Hepatocyte (in vitro differentiated cells): ENCODE measurements at regions not wholly inside any gene's neighbourhood (a gene's known extent, or its start where the extent isn't known, plus 50 kb on each side); places are given as distances from the start of the nearest gene placed in this dataset.

Experiments used
- DNase-seq: peaks from one replicate; pipeline ENCODE4 v3.0.0-alpha.2; 2016; ENCODE audit warnings: low spot score
- H2AFZ ChIP-seq: fragments of 200-600 bp; sonication (generic); 2 replicates; pipeline ENCODE4 v1.6.0; 2016; ENCODE audit warnings: antibody characterized with exemption, mild to moderate bottlenecking
- H3K27ac ChIP-seq: fragments of 200-600 bp; sonication (generic); 2 replicates; pipeline ENCODE4 v1.5.1; 2016; ENCODE audit warnings: mild to moderate bottlenecking
- H3K27me3 ChIP-seq: fragments of 200-600 bp; sonication (generic); 2 replicates; pipeline ENCODE4 v1.6.1; 2016
- H3K36me3 ChIP-seq: fragments of 200-600 bp; sonication (generic); replicated peaks from 2 replicates; pipeline ENCODE4 v1.5.1; 2016; ENCODE audit warnings: low read depth; ENCODE audit not compliant: insufficient read depth
- H3K4me1 ChIP-seq: fragments of 200-600 bp; sonication (generic); 2 replicates; pipeline ENCODE4 v1.5.1; 2016; ENCODE audit warnings: mild to moderate bottlenecking, moderate library complexity; ENCODE audit not compliant: insufficient read depth
- H3K4me2 ChIP-seq: fragments of 200-600 bp; sonication (generic); 2 replicates; pipeline ENCODE4 v1.6.0; 2016
- H3K4me3 ChIP-seq: fragments of 200-600 bp; sonication (generic); 2 replicates; pipeline ENCODE4 v1.5.1; 2016; ENCODE audit warnings: mild to moderate bottlenecking
- H3K79me2 ChIP-seq: fragments of 200-600 bp; sonication (generic); 2 replicates; pipeline ENCODE4 v1.6.0; 2017; ENCODE audit warnings: mild to moderate bottlenecking
- H3K9me2 ChIP-seq: fragments of 200-600 bp; sonication (generic); replicated peaks from 2 replicates; pipeline ENCODE4 v1.6.0; 2017; ENCODE audit warnings: mild to moderate bottlenecking; ENCODE audit not compliant: insufficient read depth
- H3K9me3 ChIP-seq: fragments of 200-600 bp; sonication (generic); 2 replicates; pipeline ENCODE4 v1.5.1; 2016; ENCODE audit warnings: low read depth, mild to moderate bottlenecking
- H4K20me1 ChIP-seq: fragments of 200-600 bp; sonication (generic); 2 replicates; pipeline ENCODE4 v1.6.0; 2016; ENCODE audit warnings: mild to moderate bottlenecking; ENCODE audit not compliant: insufficient read depth, poor library complexity, severe bottlenecking
- EZH2 ChIP-seq: fragments of 200-600 bp; sonication (generic); IDR thresholded peaks from 2 replicates; pipeline ENCODE4 v1.6.1; 2016; ENCODE audit warnings: antibody characterized with exemption, mild to moderate bottlenecking, borderline replicate concordance
- EZH2phosphoT487 ChIP-seq: fragments of 200-600 bp; sonication (generic); IDR thresholded peaks from one replicate; pipeline ENCODE4 v1.6.1; 2018; ENCODE audit warnings: antibody characterized with exemption, mild to moderate bottlenecking, low read depth, moderate library complexity; ENCODE audit not compliant: unreplicated experiment, severe bottlenecking
- WGBS: methylation state at CpG from one replicate; pipeline ENCODE4 v1.1.6; 2016; ENCODE audit warnings: low lambda C conversion rate; ENCODE audit errors: missing lambda C conversion rate; 5-methylcytosine and 5-hydroxymethylcytosine counted together
- TF ChIP-seq, protein P1 (sequence below): fragments of 200-600 bp; sonication (generic); IDR thresholded peaks from 2 replicates; pipeline ENCODE4 v1.5.1; 2016; ENCODE audit warnings: antibody characterized with exemption, mild to moderate bottlenecking; ENCODE audit not compliant: poor library complexity

DNA sequence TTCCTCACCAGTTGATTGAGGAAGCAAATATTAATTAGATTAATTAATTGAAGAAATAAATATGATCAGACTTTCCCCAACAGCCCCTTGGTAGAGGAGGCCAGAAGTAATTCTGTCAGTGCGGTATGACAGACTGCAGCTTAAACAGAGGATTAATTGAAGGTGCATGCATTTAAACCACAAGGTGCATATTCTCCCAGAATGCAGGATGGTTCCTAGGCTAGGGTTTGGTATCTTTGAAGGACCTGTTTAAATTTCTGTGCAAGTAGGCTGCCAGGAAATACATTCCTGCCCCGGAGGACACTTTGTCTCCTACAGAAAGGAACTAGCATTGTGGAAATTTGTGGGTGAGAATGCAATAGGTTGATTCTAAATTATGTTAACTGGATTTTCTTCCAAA, 50.5 kb upstream of the PALM2AKAP2 start:
- Histone ChIP-seq H3K9me3 (no peaks in the 10 kb centered on the region), H3K27ac (no peak overlapping the region), H3K9me2 (no peaks in the 10 kb centered on the region), H3K4me2 (no peak overlapping the region), H3K4me1 (no peaks in the 10 kb centered on the region), H3K27me3 (no peaks in the 10 kb centered on the region), H3K79me2 (no peaks in the 10 kb centered on the region), H2AFZ (no peak overlapping the region), H3K4me3 (no peak overlapping the region), H4K20me1 (no peaks in the 10 kb centered on the region), H3K36me3 (no peaks in the 10 kb centered on the region)
- TF ChIP-seq EZH2phosphoT487 = no peak
- TF ChIP-seq EZH2 = no peak
- TF ChIP-seq, protein P1, sequence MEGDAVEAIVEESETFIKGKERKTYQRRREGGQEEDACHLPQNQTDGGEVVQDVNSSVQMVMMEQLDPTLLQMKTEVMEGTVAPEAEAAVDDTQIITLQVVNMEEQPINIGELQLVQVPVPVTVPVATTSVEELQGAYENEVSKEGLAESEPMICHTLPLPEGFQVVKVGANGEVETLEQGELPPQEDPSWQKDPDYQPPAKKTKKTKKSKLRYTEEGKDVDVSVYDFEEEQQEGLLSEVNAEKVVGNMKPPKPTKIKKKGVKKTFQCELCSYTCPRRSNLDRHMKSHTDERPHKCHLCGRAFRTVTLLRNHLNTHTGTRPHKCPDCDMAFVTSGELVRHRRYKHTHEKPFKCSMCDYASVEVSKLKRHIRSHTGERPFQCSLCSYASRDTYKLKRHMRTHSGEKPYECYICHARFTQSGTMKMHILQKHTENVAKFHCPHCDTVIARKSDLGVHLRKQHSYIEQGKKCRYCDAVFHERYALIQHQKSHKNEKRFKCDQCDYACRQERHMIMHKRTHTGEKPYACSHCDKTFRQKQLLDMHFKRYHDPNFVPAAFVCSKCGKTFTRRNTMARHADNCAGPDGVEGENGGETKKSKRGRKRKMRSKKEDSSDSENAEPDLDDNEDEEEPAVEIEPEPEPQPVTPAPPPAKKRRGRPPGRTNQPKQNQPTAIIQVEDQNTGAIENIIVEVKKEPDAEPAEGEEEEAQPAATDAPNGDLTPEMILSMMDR = no peak
- DNase-seq = no peak
- 93% methylated on average over 2 of the region's 2 CpGs for WGBS
